HEK293 (cell line): ENCODE measurements at regions not wholly inside any gene's neighbourhood (a gene's known extent, or its start where the extent isn't known, plus 50 kb on each side); places are given as distances from the start of the nearest gene placed in this dataset.

ENCODE experiments used
- ZFP37 ChIP-seq: fragments of 450-650 bp; formaldehyde crosslinking; IDR thresholded peaks from 2 replicates; pipeline ENCODE4 v1.5.1; 2016; ENCODE audit warnings: missing biosample characterization, missing genetic modification characterization
- ZNF2 ChIP-seq: fragments of 450-650 bp; formaldehyde crosslinking; IDR thresholded peaks from 2 replicates; pipeline ENCODE4 v1.5.1; 2016; ENCODE audit warnings: missing biosample characterization, missing genetic modification characterization
- ZNF433 ChIP-seq: fragments of 450-650 bp; formaldehyde crosslinking; IDR thresholded peaks from 2 replicates; pipeline ENCODE4 v1.5.1; 2016; ENCODE audit warnings: missing biosample characterization, missing genetic modification characterization, low read depth
- ZNF747 ChIP-seq: fragments of 450-650 bp; formaldehyde crosslinking; IDR thresholded peaks from 2 replicates; pipeline ENCODE4 v1.5.1; 2016; ENCODE audit warnings: missing biosample characterization, missing genetic modification characterization
- TF ChIP-seq, protein P1 (sequence below): fragments of 450-650 bp; formaldehyde crosslinking; IDR thresholded peaks from 2 replicates; pipeline ENCODE4 v1.5.1; 2016; ENCODE audit warnings: missing biosample characterization, missing genetic modification characterization
- TF ChIP-seq, protein P2 (sequence below): fragments of 450-650 bp; formaldehyde crosslinking; IDR thresholded peaks from 2 replicates; pipeline ENCODE4 v1.5.1; 2016; ENCODE audit warnings: missing biosample characterization, missing genetic modification characterization
- TF ChIP-seq, protein P3 (sequence below): fragments of 450-650 bp; formaldehyde crosslinking; IDR thresholded peaks from 2 replicates; pipeline ENCODE4 v1.5.1; 2016; ENCODE audit warnings: missing biosample characterization, missing genetic modification characterization
- TF ChIP-seq, protein P4 (sequence below): fragments of 450-650 bp; formaldehyde crosslinking; IDR thresholded peaks from 2 replicates; pipeline ENCODE4 v1.5.1; 2016; ENCODE audit warnings: missing biosample characterization, missing genetic modification characterization, borderline replicate concordance

DNA sequence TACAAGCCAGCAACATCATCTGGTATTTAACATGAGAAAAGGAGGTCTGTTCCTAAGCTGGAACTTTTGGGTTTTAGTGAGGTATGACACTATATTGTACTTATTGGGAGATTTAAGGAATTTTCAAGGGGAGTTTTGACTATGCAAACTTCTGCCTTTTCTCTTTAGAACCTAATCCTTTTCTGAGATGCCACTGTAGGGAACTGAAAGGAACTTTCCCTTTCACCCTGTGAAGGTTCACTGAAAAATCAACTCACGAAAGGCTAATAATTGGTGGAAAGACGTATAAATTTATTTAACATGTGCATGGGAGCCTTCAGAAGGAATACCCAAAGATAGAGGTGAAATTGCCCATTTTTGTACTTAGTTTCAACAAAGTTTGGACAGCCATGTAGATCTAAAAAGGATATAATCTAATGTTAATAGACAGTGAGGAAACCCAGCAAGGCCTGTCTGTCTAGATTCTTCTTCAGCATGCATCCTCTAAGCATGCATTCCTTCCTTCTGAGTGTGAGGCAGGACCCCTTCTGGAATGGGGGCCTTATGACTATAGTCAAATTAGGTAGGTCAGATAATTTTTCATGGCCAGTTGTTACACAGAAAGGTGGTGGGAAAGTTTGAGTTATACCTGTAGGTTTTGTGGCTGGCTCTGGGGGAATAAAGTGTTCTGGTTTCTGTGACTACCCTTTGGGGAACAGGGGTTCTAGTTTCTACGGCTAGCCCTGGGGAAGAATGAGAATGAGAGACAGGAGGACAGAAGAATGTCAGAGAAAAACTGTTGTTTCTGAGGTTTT lies 200.3 kb downstream of the C9orf152 start:
- no peak for TF ChIP-seq ZFP37
- TF ChIP-seq ZNF433 (tag by site-specific recombination), result no peak
- TF ChIP-seq, protein P1, sequence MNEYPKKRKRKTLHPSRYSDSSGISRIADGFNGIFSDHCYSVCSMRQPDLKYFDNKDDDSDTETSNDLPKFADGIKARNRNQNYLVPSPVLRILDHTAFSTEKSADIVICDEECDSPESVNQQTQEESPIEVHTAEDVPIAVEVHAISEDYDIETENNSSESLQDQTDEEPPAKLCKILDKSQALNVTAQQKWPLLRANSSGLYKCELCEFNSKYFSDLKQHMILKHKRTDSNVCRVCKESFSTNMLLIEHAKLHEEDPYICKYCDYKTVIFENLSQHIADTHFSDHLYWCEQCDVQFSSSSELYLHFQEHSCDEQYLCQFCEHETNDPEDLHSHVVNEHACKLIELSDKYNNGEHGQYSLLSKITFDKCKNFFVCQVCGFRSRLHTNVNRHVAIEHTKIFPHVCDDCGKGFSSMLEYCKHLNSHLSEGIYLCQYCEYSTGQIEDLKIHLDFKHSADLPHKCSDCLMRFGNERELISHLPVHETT, result no peak
- no peak for TF ChIP-seq ZNF747 (tag by site-specific recombination)
- TF ChIP-seq, protein P2, sequence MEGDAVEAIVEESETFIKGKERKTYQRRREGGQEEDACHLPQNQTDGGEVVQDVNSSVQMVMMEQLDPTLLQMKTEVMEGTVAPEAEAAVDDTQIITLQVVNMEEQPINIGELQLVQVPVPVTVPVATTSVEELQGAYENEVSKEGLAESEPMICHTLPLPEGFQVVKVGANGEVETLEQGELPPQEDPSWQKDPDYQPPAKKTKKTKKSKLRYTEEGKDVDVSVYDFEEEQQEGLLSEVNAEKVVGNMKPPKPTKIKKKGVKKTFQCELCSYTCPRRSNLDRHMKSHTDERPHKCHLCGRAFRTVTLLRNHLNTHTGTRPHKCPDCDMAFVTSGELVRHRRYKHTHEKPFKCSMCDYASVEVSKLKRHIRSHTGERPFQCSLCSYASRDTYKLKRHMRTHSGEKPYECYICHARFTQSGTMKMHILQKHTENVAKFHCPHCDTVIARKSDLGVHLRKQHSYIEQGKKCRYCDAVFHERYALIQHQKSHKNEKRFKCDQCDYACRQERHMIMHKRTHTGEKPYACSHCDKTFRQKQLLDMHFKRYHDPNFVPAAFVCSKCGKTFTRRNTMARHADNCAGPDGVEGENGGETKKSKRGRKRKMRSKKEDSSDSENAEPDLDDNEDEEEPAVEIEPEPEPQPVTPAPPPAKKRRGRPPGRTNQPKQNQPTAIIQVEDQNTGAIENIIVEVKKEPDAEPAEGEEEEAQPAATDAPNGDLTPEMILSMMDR (tag by site-specific recombination), result no peak
- TF ChIP-seq, protein P3, sequence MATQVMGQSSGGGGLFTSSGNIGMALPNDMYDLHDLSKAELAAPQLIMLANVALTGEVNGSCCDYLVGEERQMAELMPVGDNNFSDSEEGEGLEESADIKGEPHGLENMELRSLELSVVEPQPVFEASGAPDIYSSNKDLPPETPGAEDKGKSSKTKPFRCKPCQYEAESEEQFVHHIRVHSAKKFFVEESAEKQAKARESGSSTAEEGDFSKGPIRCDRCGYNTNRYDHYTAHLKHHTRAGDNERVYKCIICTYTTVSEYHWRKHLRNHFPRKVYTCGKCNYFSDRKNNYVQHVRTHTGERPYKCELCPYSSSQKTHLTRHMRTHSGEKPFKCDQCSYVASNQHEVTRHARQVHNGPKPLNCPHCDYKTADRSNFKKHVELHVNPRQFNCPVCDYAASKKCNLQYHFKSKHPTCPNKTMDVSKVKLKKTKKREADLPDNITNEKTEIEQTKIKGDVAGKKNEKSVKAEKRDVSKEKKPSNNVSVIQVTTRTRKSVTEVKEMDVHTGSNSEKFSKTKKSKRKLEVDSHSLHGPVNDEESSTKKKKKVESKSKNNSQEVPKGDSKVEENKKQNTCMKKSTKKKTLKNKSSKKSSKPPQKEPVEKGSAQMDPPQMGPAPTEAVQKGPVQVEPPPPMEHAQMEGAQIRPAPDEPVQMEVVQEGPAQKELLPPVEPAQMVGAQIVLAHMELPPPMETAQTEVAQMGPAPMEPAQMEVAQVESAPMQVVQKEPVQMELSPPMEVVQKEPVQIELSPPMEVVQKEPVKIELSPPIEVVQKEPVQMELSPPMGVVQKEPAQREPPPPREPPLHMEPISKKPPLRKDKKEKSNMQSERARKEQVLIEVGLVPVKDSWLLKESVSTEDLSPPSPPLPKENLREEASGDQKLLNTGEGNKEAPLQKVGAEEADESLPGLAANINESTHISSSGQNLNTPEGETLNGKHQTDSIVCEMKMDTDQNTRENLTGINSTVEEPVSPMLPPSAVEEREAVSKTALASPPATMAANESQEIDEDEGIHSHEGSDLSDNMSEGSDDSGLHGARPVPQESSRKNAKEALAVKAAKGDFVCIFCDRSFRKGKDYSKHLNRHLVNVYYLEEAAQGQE (tag by site-specific recombination), result no peak
- no peak for TF ChIP-seq ZNF2 (tag by site-specific recombination)
- TF ChIP-seq, protein P4, sequence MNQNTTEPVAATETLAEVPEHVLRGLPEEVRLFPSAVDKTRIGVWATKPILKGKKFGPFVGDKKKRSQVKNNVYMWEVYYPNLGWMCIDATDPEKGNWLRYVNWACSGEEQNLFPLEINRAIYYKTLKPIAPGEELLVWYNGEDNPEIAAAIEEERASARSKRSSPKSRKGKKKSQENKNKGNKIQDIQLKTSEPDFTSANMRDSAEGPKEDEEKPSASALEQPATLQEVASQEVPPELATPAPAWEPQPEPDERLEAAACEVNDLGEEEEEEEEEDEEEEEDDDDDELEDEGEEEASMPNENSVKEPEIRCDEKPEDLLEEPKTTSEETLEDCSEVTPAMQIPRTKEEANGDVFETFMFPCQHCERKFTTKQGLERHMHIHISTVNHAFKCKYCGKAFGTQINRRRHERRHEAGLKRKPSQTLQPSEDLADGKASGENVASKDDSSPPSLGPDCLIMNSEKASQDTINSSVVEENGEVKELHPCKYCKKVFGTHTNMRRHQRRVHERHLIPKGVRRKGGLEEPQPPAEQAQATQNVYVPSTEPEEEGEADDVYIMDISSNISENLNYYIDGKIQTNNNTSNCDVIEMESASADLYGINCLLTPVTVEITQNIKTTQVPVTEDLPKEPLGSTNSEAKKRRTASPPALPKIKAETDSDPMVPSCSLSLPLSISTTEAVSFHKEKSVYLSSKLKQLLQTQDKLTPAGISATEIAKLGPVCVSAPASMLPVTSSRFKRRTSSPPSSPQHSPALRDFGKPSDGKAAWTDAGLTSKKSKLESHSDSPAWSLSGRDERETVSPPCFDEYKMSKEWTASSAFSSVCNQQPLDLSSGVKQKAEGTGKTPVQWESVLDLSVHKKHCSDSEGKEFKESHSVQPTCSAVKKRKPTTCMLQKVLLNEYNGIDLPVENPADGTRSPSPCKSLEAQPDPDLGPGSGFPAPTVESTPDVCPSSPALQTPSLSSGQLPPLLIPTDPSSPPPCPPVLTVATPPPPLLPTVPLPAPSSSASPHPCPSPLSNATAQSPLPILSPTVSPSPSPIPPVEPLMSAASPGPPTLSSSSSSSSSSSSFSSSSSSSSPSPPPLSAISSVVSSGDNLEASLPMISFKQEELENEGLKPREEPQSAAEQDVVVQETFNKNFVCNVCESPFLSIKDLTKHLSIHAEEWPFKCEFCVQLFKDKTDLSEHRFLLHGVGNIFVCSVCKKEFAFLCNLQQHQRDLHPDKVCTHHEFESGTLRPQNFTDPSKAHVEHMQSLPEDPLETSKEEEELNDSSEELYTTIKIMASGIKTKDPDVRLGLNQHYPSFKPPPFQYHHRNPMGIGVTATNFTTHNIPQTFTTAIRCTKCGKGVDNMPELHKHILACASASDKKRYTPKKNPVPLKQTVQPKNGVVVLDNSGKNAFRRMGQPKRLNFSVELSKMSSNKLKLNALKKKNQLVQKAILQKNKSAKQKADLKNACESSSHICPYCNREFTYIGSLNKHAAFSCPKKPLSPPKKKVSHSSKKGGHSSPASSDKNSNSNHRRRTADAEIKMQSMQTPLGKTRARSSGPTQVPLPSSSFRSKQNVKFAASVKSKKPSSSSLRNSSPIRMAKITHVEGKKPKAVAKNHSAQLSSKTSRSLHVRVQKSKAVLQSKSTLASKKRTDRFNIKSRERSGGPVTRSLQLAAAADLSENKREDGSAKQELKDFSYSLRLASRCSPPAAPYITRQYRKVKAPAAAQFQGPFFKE, result no peak
